IMR-90 (cell line): ENCODE measurements at regions not wholly inside any gene's neighbourhood (a gene's known extent, or its start where the extent isn't known, plus 50 kb on each side); places are given as distances from the start of the nearest gene placed in this dataset.

Source experiments
- ATAC-seq: fragments of 200-7000 bp; cut with Tn5 transposase; 2 replicates; pipeline ENCODE4 v1.9.1; 2020; ENCODE audit warnings: low read depth, mild to moderate bottlenecking, moderate library complexity
- BruUV-seq: library from RNA; stranded (reverse); fragments of 400-500 nt; replicated peaks from 2 replicates; lab custom pipeline; 2021; lab: Mats Ljungman, UMichigan
- CTCF ChIA-PET: fragments of 300-600 bp; formaldehyde crosslinking; extraction: SDS; loops from one replicate; lab custom pipeline; 2021; ENCODE audit warnings: antibody characterized with exemption; lab: Yijun Ruan, JAX
- POLR2A ChIA-PET: fragments of 300-600 bp; sonication (Branson Sonifier 250); formaldehyde crosslinking; loops from one replicate; lab custom pipeline; 2022; ENCODE audit warnings: antibody characterized with exemption; ENCODE audit not compliant: unreplicated experiment; lab: Charles Lee
- DNase-seq: peaks from one replicate; pipeline ENCODE4 v3.0.0; 2013
- H2AFZ ChIP-seq: replicated peaks from 2 replicates; pipeline ENCODE3; 2013; ENCODE audit warnings: low read length, mild to moderate bottlenecking; ENCODE audit not compliant: poor library complexity
- H2AK5ac ChIP-seq: 2 replicates; pipeline ENCODE4 v1.6.1; 2013; ENCODE audit warnings: low read depth, low read length, inconsistent platforms
- H2AK9ac ChIP-seq: replicated peaks from 2 replicates; pipeline ENCODE3; 2013; ENCODE audit warnings: mild to moderate bottlenecking, low read depth, low read length, moderate library complexity; ENCODE audit not compliant: poor library complexity
- H2BK120ac ChIP-seq: 2 replicates; pipeline ENCODE4 v1.6.1; 2013; ENCODE audit warnings: low read depth, low read length, inconsistent platforms
- H2BK15ac ChIP-seq: 3 replicates; pipeline ENCODE4 v1.6.1; 2013; ENCODE audit warnings: low read depth, low read length, inconsistent platforms
- H2BK20ac ChIP-seq: 2 replicates; pipeline ENCODE4 v1.6.1; 2013; ENCODE audit warnings: low read depth, mild to moderate bottlenecking, inconsistent platforms, low read length, moderate library complexity
- H2BK5ac ChIP-seq: 2 replicates; pipeline ENCODE4 v1.6.1; 2013; ENCODE audit warnings: mild to moderate bottlenecking, low read depth, low read length, inconsistent platforms; ENCODE audit not compliant: poor library complexity, severe bottlenecking
- H3K14ac ChIP-seq: replicated peaks from 2 replicates; pipeline ENCODE4 v1.6.1; 2013; ENCODE audit warnings: low read depth, low read length, inconsistent platforms
- H3K18ac ChIP-seq: 2 replicates; pipeline ENCODE4 v1.6.1; 2013; ENCODE audit warnings: low read depth, low read length, control low read depth
- H3K23ac ChIP-seq: 2 replicates; pipeline ENCODE4 v1.6.1; 2013; ENCODE audit warnings: low read depth, low read length, inconsistent platforms
- H3K27ac ChIP-seq: 2 replicates; pipeline ENCODE4 v1.5.1; 2013; ENCODE audit warnings: mild to moderate bottlenecking, control low read depth, low read length; ENCODE audit not compliant: insufficient read depth
- H3K27me3 ChIP-seq: 2 replicates; pipeline ENCODE4 v1.6.1; 2013; ENCODE audit warnings: low read length; ENCODE audit not compliant: control insufficient read depth, insufficient read depth
- H3K36me3 ChIP-seq: 2 replicates; pipeline ENCODE4 v1.6.1; 2013; ENCODE audit warnings: low read length, mixed read lengths; ENCODE audit not compliant: control insufficient read depth, insufficient read depth
- H3K4ac ChIP-seq: 2 replicates; pipeline ENCODE4 v1.6.1; 2013; ENCODE audit warnings: low read depth, low read length, inconsistent platforms
- H3K4me1 ChIP-seq: 2 replicates; pipeline ENCODE4 v1.6.1; 2013; ENCODE audit warnings: low read length, mixed read lengths; ENCODE audit not compliant: control insufficient read depth, insufficient read depth
- H3K4me2 ChIP-seq: 2 replicates; pipeline ENCODE4 v1.6.1; 2013; ENCODE audit warnings: low read depth, mild to moderate bottlenecking, control low read depth, low read length, moderate library complexity
- H3K4me3 ChIP-seq: 2 replicates; pipeline ENCODE4 v1.5.1; 2013; ENCODE audit warnings: low read depth, mild to moderate bottlenecking, control low read depth, low read length, moderate library complexity; ENCODE audit not compliant: insufficient read depth
- H3K56ac ChIP-seq: 2 replicates; pipeline ENCODE4 v1.6.1; 2013; ENCODE audit warnings: low read length, inconsistent platforms; ENCODE audit not compliant: insufficient read depth; ENCODE audit errors: extremely low read depth
- H3K79me1 ChIP-seq, 2 experiments: 2 replicates each; pipeline ENCODE4 v1.6.1; 2013; ENCODE audit warnings: low read length in 2 of 2, inconsistent platforms in 1 of 2, low read depth in 1 of 2
- H3K9ac ChIP-seq: 2 replicates; pipeline ENCODE4 v1.6.1; 2013; ENCODE audit warnings: low read depth, low read length, control low read depth
- H3K9me1 ChIP-seq: 2 replicates; pipeline ENCODE4 v1.6.1; 2013; ENCODE audit warnings: low read length, inconsistent platforms; ENCODE audit not compliant: insufficient read depth
- H3K9me3 ChIP-seq: 2 replicates; pipeline ENCODE4 v1.6.1; 2013; ENCODE audit warnings: low read length; ENCODE audit not compliant: control insufficient read depth, insufficient read depth
- H4K20me1 ChIP-seq: 2 replicates; pipeline ENCODE4 v1.6.1; 2013; ENCODE audit warnings: low read length, inconsistent platforms; ENCODE audit not compliant: insufficient read depth
- H4K5ac ChIP-seq: 2 replicates; pipeline ENCODE4 v1.6.1; 2013; ENCODE audit warnings: mild to moderate bottlenecking, low read depth, low read length, control low read depth
- H4K8ac ChIP-seq, 2 experiments: 2 replicates each; pipeline ENCODE4 v1.6.1; 2013; ENCODE audit warnings: low read depth in 2 of 2, low read length in 2 of 2, control low read depth in 1 of 2, inconsistent platforms in 1 of 2
- H4K91ac ChIP-seq: 2 replicates; pipeline ENCODE4 v1.6.1; 2013; ENCODE audit warnings: low read depth, low read length, inconsistent platforms; ENCODE audit not compliant: insufficient read depth
- CEBPB ChIP-seq: IDR thresholded peaks from 2 replicates; pipeline ENCODE4 v1.6.1; 2012; ENCODE audit warnings: low read depth, low read length, improper control_type of control experiment
- CHD1 ChIP-seq: IDR thresholded peaks from 2 replicates; pipeline ENCODE4 v1.6.1; 2012; ENCODE audit warnings: low read depth, low read length, improper control_type of control experiment
- CTCF ChIP-seq: conservative IDR thresholded peaks from 2 replicates; pipeline ENCODE4 v1.5.1; 2012; ENCODE audit warnings: mild to moderate bottlenecking, low read depth, low read length, improper control_type of control experiment
- FOS ChIP-seq: fragments of 150-350 bp; IDR thresholded peaks from 2 replicates; pipeline ENCODE4 v1.6.1; 2016; ENCODE audit warnings: low read depth, low read length
- MAFK ChIP-seq: IDR thresholded peaks from 2 replicates; pipeline ENCODE4 v1.6.1; 2012; ENCODE audit warnings: low read depth, low read length, improper control_type of control experiment
- MAZ ChIP-seq: IDR thresholded peaks from 2 replicates; pipeline ENCODE4 v1.6.1; 2012; ENCODE audit warnings: low read depth, mild to moderate bottlenecking, low read length, improper control_type of control experiment, moderate library complexity, borderline replicate concordance
- MXI1 ChIP-seq: IDR thresholded peaks from 2 replicates; pipeline ENCODE4 v1.6.1; 2012; ENCODE audit warnings: low read depth, mild to moderate bottlenecking, low read length, moderate library complexity, borderline replicate concordance
- NFE2L2 ChIP-seq: fragments of 150-350 bp; IDR thresholded peaks from 2 replicates; pipeline ENCODE4 v1.6.1; 2016; ENCODE audit warnings: low read depth, mild to moderate bottlenecking, low read length
- POLR2A ChIP-seq: IDR thresholded peaks from 2 replicates; pipeline ENCODE4 v1.6.1; 2012; ENCODE audit warnings: mild to moderate bottlenecking, low read depth, low read length
- RAD21 ChIP-seq: IDR thresholded peaks from 2 replicates; pipeline ENCODE4 v1.6.1; 2012; ENCODE audit warnings: low read length, improper control_type of control experiment
- RCOR1 ChIP-seq: IDR thresholded peaks from 2 replicates; pipeline ENCODE4 v1.6.1; 2012; ENCODE audit warnings: mild to moderate bottlenecking, low read length, improper control_type of control experiment; ENCODE audit not compliant: insufficient replicate concordance
- RFX5 ChIP-seq: IDR thresholded peaks from 2 replicates; pipeline ENCODE4 v1.8.0; 2012; ENCODE audit warnings: low read depth, mild to moderate bottlenecking, low read length, moderate library complexity
- SMC3 ChIP-seq: fragments of 150-350 bp; IDR thresholded peaks from 2 replicates; pipeline ENCODE4 v1.6.1; 2016; ENCODE audit warnings: low read depth, mild to moderate bottlenecking, antibody characterized with exemption, low read length, moderate library complexity
- USF2 ChIP-seq: fragments of 150-350 bp; IDR thresholded peaks from 2 replicates; pipeline ENCODE4 v1.6.1; 2017; ENCODE audit warnings: mild to moderate bottlenecking, antibody characterized with exemption, low read length, low read depth
- WGBS, 2 experiments: methylation state at CpG; one replicate each; pipeline versions ENCODE4 v1.1.5 to v1.1.7; 2013; ENCODE audit warnings: missing lambda C conversion rate in 2 of 2; ENCODE audit not compliant: insufficient read length in 1 of 2; ENCODE audit errors: extremely low coverage in 2 of 2; 5-methylcytosine and 5-hydroxymethylcytosine counted together
- dilution Hi-C: fragments of 300-500 bp; cut with HindIII; formaldehyde crosslinking; loops from one replicate; pipeline ENCODE4 v1.14.3; 2018; ENCODE audit warnings: low sequenced_read_pairs; ENCODE audit not compliant: unreplicated experiment
- in situ Hi-C: fragments of 300-500 bp; cut with MboI; formaldehyde crosslinking; loops from 3 replicates; pipeline ENCODE4 v1.14.3; 2019; ENCODE audit warnings: low sequenced_read_pairs, inconsistent platforms, mixed read lengths
- intact Hi-C: fragments of 100-400 bp; cut with micrococcal nuclease; formaldehyde crosslinking; loops from 2 replicates; pipeline ENCODE4 v1.10.0; 2022

- Histone ChIP-seq H2AFZ (no peak overlapping the region), H3K36me3 (no peaks in the 10 kb centered on the region), H3K27me3 (no peaks in the 10 kb centered on the region), H2BK120ac (no peak overlapping the region), H3K9me1 (no peaks in the 10 kb centered on the region), H3K4me3 (no peak overlapping the region), H3K79me1 (no peaks in the 10 kb centered on the region), H2AK9ac (no peak overlapping the region), H4K8ac (peak overlapping the region in 1 of 2 experiments; percentile 37; a peak in 1 of 4 replicates), H3K23ac (no peak overlapping the region), H3K4me2 (no peak overlapping the region), H2BK5ac (no peak overlapping the region), H3K4me1 (peaks cover 3% of the 10 kb centered on the region), H3K4ac (0 out of 2 replicates have a peak overlapping the region, but pooled peaks have one; percentile 56), H4K20me1 (no peaks in the 10 kb centered on the region), H3K56ac (no peak overlapping the region; the same call in 1 of the 2 replicates), H3K27ac (no peak overlapping the region), H4K5ac (no peak overlapping the region), H3K18ac (no peak overlapping the region), H3K14ac (0 out of 2 replicates have a peak overlapping the region, but pooled peaks have one; percentile 56), H2AK5ac (peak overlapping the region; percentile 57; the same call in 1 of the 2 replicates), H4K91ac (no peak overlapping the region), H3K9me3 (no peaks in the 10 kb centered on the region), H2BK15ac (no peak overlapping the region), H3K9ac (no peak overlapping the region), H2BK20ac (peak overlapping the region; percentile 75)
- dilution Hi-C loops, result no loop called here
- ChIA-PET CTCF (no interaction called here), POLR2A (no interaction called here)
- WGBS, 2 experiments, result no CpG with 5 or more reads among the region's 6 CpGs
- DNase-seq (no peak), ATAC-seq (no peak; the same call in 1 of the 2 replicates)
- no TSS peak for BruUV-seq
- TF ChIP-seq MAZ, result no peak
- TF ChIP-seq RCOR1, result no peak
- TF ChIP-seq NFE2L2, result no peak
- TF ChIP-seq RAD21, result no peak
- no peak for TF ChIP-seq SMC3
- no peak for TF ChIP-seq CHD1
- TF ChIP-seq MAFK, result no peak
- no peak for TF ChIP-seq POLR2A
- no peak for TF ChIP-seq FOS
- TF ChIP-seq MXI1, result no peak
- TF ChIP-seq USF2, result no peak
- TF ChIP-seq CEBPB, result no peak
- no peak for TF ChIP-seq RFX5
- no peak for TF ChIP-seq CTCF
- in situ Hi-C loops, result no loop called here
- intact Hi-C loops, result no loop called here
Observed at GRCh38 chr2:145379934-145380333, 860.0 kb upstream of the ZEB2 start.
